H9 (cell line): ENCODE measurements at regions not wholly inside any gene's neighbourhood (a gene's known extent, or its start where the extent isn't known, plus 50 kb on each side); places are given as distances from the start of the nearest gene placed in this dataset.

Experiments used
- DNase-seq: peaks from one replicate; pipeline ENCODE4 v3.0.0-alpha.2; 2017
- H2AFZ ChIP-seq: one replicate; pipeline ENCODE4 v1.6.1; 2013; ENCODE audit warnings: mild to moderate bottlenecking, low read length, control low read depth, moderate library complexity
- H2AK5ac ChIP-seq: 2 replicates; pipeline ENCODE4 v1.6.1; 2013; ENCODE audit warnings: low read length, control low read depth, mixed read lengths; ENCODE audit not compliant: insufficient read length
- H2BK120ac ChIP-seq: one replicate; pipeline ENCODE4 v1.6.1; 2013; ENCODE audit warnings: low read depth, mild to moderate bottlenecking, low read length, control low read depth, inconsistent platforms; ENCODE audit not compliant: poor library complexity, severe bottlenecking
- H2BK12ac ChIP-seq: 2 replicates; pipeline ENCODE4 v1.6.1; 2013; ENCODE audit warnings: low read length, control low read depth, mixed read lengths, low read depth; ENCODE audit not compliant: insufficient read length
- H2BK15ac ChIP-seq: 2 replicates; pipeline ENCODE4 v1.6.1; 2013; ENCODE audit warnings: low read depth, low read length, control low read depth
- H2BK20ac ChIP-seq: one replicate; pipeline ENCODE4 v1.6.1; 2013; ENCODE audit warnings: low read depth, mild to moderate bottlenecking, low read length, control low read depth, inconsistent platforms; ENCODE audit not compliant: poor library complexity, severe bottlenecking
- H2BK5ac ChIP-seq: 2 replicates; pipeline ENCODE4 v1.6.1; 2013; ENCODE audit warnings: low read length, control low read depth, mixed read lengths; ENCODE audit not compliant: insufficient read length
- H3K14ac ChIP-seq: 2 replicates; pipeline ENCODE4 v1.6.1; 2013; ENCODE audit warnings: low read length, control low read depth; ENCODE audit not compliant: insufficient read depth
- H3K18ac ChIP-seq: 2 replicates; pipeline ENCODE4 v1.6.1; 2013; ENCODE audit warnings: low read depth, mild to moderate bottlenecking, mixed read lengths, low read length, control low read depth; ENCODE audit not compliant: insufficient read length
- H3K23ac ChIP-seq: 2 replicates; pipeline ENCODE4 v1.6.1; 2013; ENCODE audit warnings: low read length, control low read depth, mixed read lengths, low read depth; ENCODE audit not compliant: insufficient read length
- H3K23me2 ChIP-seq: 2 replicates; pipeline ENCODE4 v1.6.1; 2013; ENCODE audit warnings: low read depth, mild to moderate bottlenecking, mixed read lengths, low read length, control low read depth; ENCODE audit not compliant: insufficient read length, poor library complexity, severe bottlenecking
- H3K27ac ChIP-seq: 2 replicates; pipeline ENCODE4 v1.5.1; 2013; ENCODE audit warnings: low read length, control low read depth, mixed read lengths, low read depth; ENCODE audit not compliant: insufficient read length
- H3K27me3 ChIP-seq: 2 replicates; pipeline ENCODE4 v1.6.1; 2013; ENCODE audit warnings: low read length, control low read depth, inconsistent platforms; ENCODE audit not compliant: insufficient read depth
- H3K4ac ChIP-seq: 2 replicates; pipeline ENCODE4 v1.6.1; 2013; ENCODE audit warnings: low read depth, mild to moderate bottlenecking, control low read depth, inconsistent platforms, low read length, moderate library complexity
- H3K4me1 ChIP-seq: 2 replicates; pipeline ENCODE4 v1.6.1; 2013; ENCODE audit warnings: low read length, control low read depth, inconsistent platforms; ENCODE audit not compliant: insufficient read depth
- H3K4me2 ChIP-seq: 2 replicates; pipeline ENCODE4 v1.6.1; 2013; ENCODE audit warnings: low read length, control low read depth, mixed read lengths; ENCODE audit not compliant: insufficient read length, insufficient read depth
- H3K56ac ChIP-seq: 2 replicates; pipeline ENCODE4 v1.6.1; 2013; ENCODE audit warnings: low read depth, mild to moderate bottlenecking, mixed read lengths, low read length, control low read depth; ENCODE audit not compliant: insufficient read length
- H3K79me1 ChIP-seq: 2 replicates; pipeline ENCODE4 v1.6.1; 2013; ENCODE audit warnings: low read depth, mild to moderate bottlenecking, moderate library complexity, low read length, control low read depth, inconsistent platforms; ENCODE audit not compliant: insufficient read depth, poor library complexity, severe bottlenecking
- H3K79me2 ChIP-seq: 2 replicates; pipeline ENCODE4 v1.6.1; 2013; ENCODE audit warnings: low read length, control low read depth, inconsistent platforms; ENCODE audit not compliant: insufficient read depth
- H3K9ac ChIP-seq: 2 replicates; pipeline ENCODE4 v1.6.1; 2013; ENCODE audit warnings: low read length, control low read depth, mixed read lengths; ENCODE audit not compliant: insufficient read length; ENCODE audit errors: extremely low read depth
- H3K9me3 ChIP-seq: one replicate; pipeline ENCODE4 v1.6.1; 2013; ENCODE audit warnings: low read depth, low read length, inconsistent platforms; ENCODE audit not compliant: control insufficient read depth
- H3T11ph ChIP-seq: one replicate; pipeline ENCODE4 v1.6.1; 2013; ENCODE audit warnings: mild to moderate bottlenecking, low read length, control low read depth, inconsistent platforms
- H4K20me1 ChIP-seq: one replicate; pipeline ENCODE4 v1.6.1; 2013; ENCODE audit not compliant: control insufficient read depth, insufficient read length, insufficient read depth
- H4K5ac ChIP-seq: 2 replicates; pipeline ENCODE4 v1.6.1; 2013; ENCODE audit warnings: low read depth, mild to moderate bottlenecking, mixed read lengths, low read length, control low read depth; ENCODE audit not compliant: insufficient read length
- H4K8ac ChIP-seq: replicated peaks from 2 replicates; pipeline ENCODE4 v1.6.1; 2013; ENCODE audit warnings: low read length, control low read depth, mixed read lengths, low read depth; ENCODE audit not compliant: insufficient read length
- H4K91ac ChIP-seq: 2 replicates; pipeline ENCODE4 v1.6.1; 2013; ENCODE audit warnings: low read depth, mild to moderate bottlenecking, moderate library complexity, mixed read lengths, low read length, control low read depth; ENCODE audit not compliant: insufficient read length
- H3K27ac Mint-ChIP-seq, 3 experiments: 2 replicates in 2 of 3; 3 replicates in 1 of 3; pipeline ENCODE4 v1.8.0; 2020 to 2021; ENCODE audit warnings: mixed read lengths in 3 of 3, mild to moderate bottlenecking in 1 of 3, moderate library complexity in 1 of 3
- H3K27me3 Mint-ChIP-seq: 2 replicates; pipeline ENCODE4 v1.8.0; 2021; ENCODE audit warnings: low read depth, mild to moderate bottlenecking, moderate library complexity, mixed read lengths
- H3K36me3 Mint-ChIP-seq, 3 experiments: 2 replicates in 2 of 3; 3 replicates in 1 of 3; pipeline ENCODE4 v1.8.0; 2020 to 2021; ENCODE audit warnings: low read depth in 3 of 3, mixed read lengths in 3 of 3; ENCODE audit not compliant: insufficient read depth in 1 of 3
- H3K4me1 Mint-ChIP-seq, 2 experiments: 2 replicates each; pipeline ENCODE4 v1.8.0; 2020; ENCODE audit warnings: mixed read lengths in 2 of 2
- H3K4me3 Mint-ChIP-seq, 2 experiments: 2 replicates in 1 of 2; 3 replicates in 1 of 2; pipeline ENCODE4 v1.8.0; 2020 to 2021; ENCODE audit warnings: mild to moderate bottlenecking in 2 of 2, mixed read lengths in 2 of 2, moderate library complexity in 1 of 2
- H3K9me3 Mint-ChIP-seq, 2 experiments: 2 replicates in 1 of 2; 3 replicates in 1 of 2; pipeline ENCODE4 v1.8.0; 2020; ENCODE audit warnings: mild to moderate bottlenecking in 2 of 2, mixed read lengths in 2 of 2, moderate library complexity in 1 of 2
- CTCF ChIP-seq: fragments of 200-600 bp; sonication (generic); conservative IDR thresholded peaks from 3 replicates; pipeline ENCODE4 v1.8.0; 2021; ENCODE audit warnings: antibody characterized with exemption, mild to moderate bottlenecking
- WGBS: extraction: QIAGEN DNeasy Blood & Tissue Kit; methylation state at CpG from one replicate; pipeline ENCODE4 v1.1.7; 2013; ENCODE audit warnings: missing lambda C conversion rate, low lambda C conversion rate, mixed read lengths; ENCODE audit not compliant: insufficient read length; ENCODE audit errors: extremely low coverage; 5-methylcytosine and 5-hydroxymethylcytosine counted together

- H4K8ac ChIP-seq: no peak overlapping the region
- Mint-ChIP-seq H3K27me3 (no peaks in the 10 kb centered on the region), H3K4me1 (peaks cover 32 to 35% of the 10 kb centered on the region in 2 experiments), H3K4me3 (no peak overlapping the region), H3K36me3 (peaks cover 0 to 12% (median 8%) of the 10 kb centered on the region in 3 experiments; a peak in 5 of 7 replicates), H3K9me3 (peaks cover 0 to 10% of the 10 kb centered on the region in 2 experiments; a peak in 3 of 5 replicates), H3K27ac (no peak overlapping the region)
- H3K4me2 ChIP-seq: no peak overlapping the region
- no peak overlapping the region for H2BK5ac ChIP-seq
- H4K91ac ChIP-seq: no peak overlapping the region
- no peak overlapping the region for H3K9ac ChIP-seq
- no peak overlapping the region for H3K14ac ChIP-seq
- H3K23ac ChIP-seq: no peak overlapping the region
- no CpG with 5 or more reads among the region's 7 CpGs for WGBS
- peak; percentile 86 for TF ChIP-seq CTCF
- no peak overlapping the region for H4K5ac ChIP-seq
- no peak overlapping the region for H2AK5ac ChIP-seq
- H2BK15ac ChIP-seq: no peak overlapping the region
- no peaks in the 10 kb centered on the region for H3K9me3 ChIP-seq
- H3K56ac ChIP-seq: no peak overlapping the region
- H3K27ac ChIP-seq: no peak overlapping the region
- H2AFZ ChIP-seq: no peak overlapping the region
- H4K20me1 ChIP-seq: no peaks in the 10 kb centered on the region
- no peak overlapping the region for H2BK120ac ChIP-seq
- no peak overlapping the region for H3K4ac ChIP-seq
- no peak overlapping the region for H3K18ac ChIP-seq
- no peaks in the 10 kb centered on the region for H3K79me1 ChIP-seq
- no peak overlapping the region for H3T11ph ChIP-seq
- no peaks in the 10 kb centered on the region for H3K27me3 ChIP-seq
- H3K79me2 ChIP-seq: no peaks in the 10 kb centered on the region
- H2BK20ac ChIP-seq: no peak overlapping the region
- H2BK12ac ChIP-seq: no peak overlapping the region
- peaks cover 3% of the 10 kb centered on the region for H3K4me1 ChIP-seq
- H3K23me2 ChIP-seq: no peaks in the 10 kb centered on the region
- peak; percentile 64 for DNase-seq
These were observed 386.6 kb downstream of the SH2D4B start for GRCh38 chr10:80924063-80924952.
